ENCODE measurements at regions not wholly inside any gene's neighbourhood (a gene's known extent, or its start where the extent isn't known, plus 50 kb on each side); places are given as distances from the start of the nearest gene placed in this dataset.

- TF ChIP-seq CTCF (IDR thresholded peaks at IDR 0.05) (no peak), EZH2 (IDR thresholded peaks at IDR 0.05) (no peak)
Observed at GRCh38 chr7:121544726-121545125, 148.6 kb upstream of the FAM3C start.

Measured in neural progenitor cell (in vitro differentiated cells).